Urothelium cell line (cell line): ENCODE measurements at regions not wholly inside any gene's neighbourhood (a gene's known extent, or its start where the extent isn't known, plus 50 kb on each side); places are given as distances from the start of the nearest gene placed in this dataset.
A peak's percentile ranks its signal among the peaks of the same experiment; 100 is the strongest.
"Not testable (repeated sequence)": the region's sequence is repeated elsewhere in the genome, so short reads cannot be mapped to it uniquely, and the experiment has no call there.

Experiments used
- DNase-seq: peaks from one replicate; pipeline ENCODE4 v3.0.0; 2011; ENCODE audit warnings: low spot score, mixed read lengths
- FAIRE-seq: peaks from 2 replicates; lab custom pipeline; 2011; peaks lifted over from hg19 to GRCh38; lab: Jason Lieb, UNC

GRCh38 chr5:52010454-52010853, 627.2 kb downstream of the ISL1 start:
- FAIRE-seq (no peak), DNase-seq (no peak)

- DNase-seq = no peak
- FAIRE-seq = no peak
Observed at GRCh38 chr5:52013523-52013922, 630.3 kb downstream of the ISL1 start.

GRCh38 chr5:52015760-52016159, 632.5 kb downstream of the ISL1 start:
- FAIRE-seq (no peak), DNase-seq (no peak)

- DNase-seq = no peak
- no peak for FAIRE-seq
Observed at GRCh38 chr5:52017567-52017966, 634.3 kb downstream of the ISL1 start.

- FAIRE-seq (no peak), DNase-seq (peak; percentile 3)
Observed at GRCh38 chr5:52024359-52024758, 641.1 kb downstream of the ISL1 start.

GRCh38 chr5:52029836-52030235, 646.6 kb downstream of the ISL1 start:
- DNase-seq, FAIRE-seq: not testable (repeated sequence)

GRCh38 chr5:52041842-52042241, 658.6 kb downstream of the ISL1 start:
- no peak for DNase-seq
- no peak for FAIRE-seq

- no peak for FAIRE-seq
- DNase-seq = no peak
Observed at GRCh38 chr5:52043137-52043536, 659.9 kb downstream of the ISL1 start.

- FAIRE-seq (no peak), DNase-seq (no peak)
Observed at GRCh38 chr5:52043543-52043942, 660.3 kb downstream of the ISL1 start.

GRCh38 chr5:52051759-52052158, 668.5 kb downstream of the ISL1 start:
- DNase-seq (no peak), FAIRE-seq (no peak)

- DNase-seq (peak; percentile 5), FAIRE-seq (no peak)
Observed at GRCh38 chr5:52063186-52063585, 679.9 kb downstream of the ISL1 start.

GRCh38 chr5:52065182-52065581, 681.9 kb downstream of the ISL1 start:
- DNase-seq (no peak), FAIRE-seq (no peak)

GRCh38 chr5:52069997-52070396, 686.7 kb downstream of the ISL1 start:
- FAIRE-seq (no peak), DNase-seq (no peak)

- DNase-seq = no peak
Observed at GRCh38 chr5:52073993-52074689, 690.9 kb downstream of the ISL1 start.

GRCh38 chr5:52077941-52078815, 694.9 kb downstream of the ISL1 start:
- no peak for FAIRE-seq
- DNase-seq = no peak

More at GRCh38 chr5:52073993-52074689, 690.9 kb downstream of the ISL1 start:
- no peak for FAIRE-seq

- FAIRE-seq, DNase-seq: not testable (repeated sequence)
Observed at GRCh38 chr5:52102311-52102710, 685.4 kb upstream of the ITGA1 start.

GRCh38 chr5:52107210-52107905, 680.4 kb upstream of the ITGA1 start:
- FAIRE-seq (no peak), DNase-seq (no peak)

GRCh38 chr5:52119768-52120167, 667.9 kb upstream of the ITGA1 start:
- FAIRE-seq = no peak
- DNase-seq = no peak

GRCh38 chr5:52132053-52132452, 655.7 kb upstream of the ITGA1 start:
- FAIRE-seq = no peak
- no peak for DNase-seq

- FAIRE-seq (no peak), DNase-seq (no peak)
Observed at GRCh38 chr5:52134013-52134650, 653.6 kb upstream of the ITGA1 start.
